NT2/D1 (cell line): ENCODE measurements at regions not wholly inside any gene's neighbourhood (a gene's known extent, or its start where the extent isn't known, plus 50 kb on each side); places are given as distances from the start of the nearest gene placed in this dataset.

Experiments
- SUZ12 ChIP-seq: IDR thresholded peaks from 2 replicates; pipeline ENCODE4 v1.6.1; 2011; ENCODE audit not compliant: insufficient read length, insufficient read depth; ENCODE audit errors: extremely low read depth
- YY1 ChIP-seq: IDR thresholded peaks from 2 replicates; pipeline ENCODE4 v1.6.1; 2011; ENCODE audit not compliant: insufficient read length, insufficient read depth
- ZNF274 ChIP-seq: IDR thresholded peaks from 2 replicates; pipeline ENCODE4 v1.6.1; 2011; ENCODE audit warnings: mild to moderate bottlenecking, low read depth, low read length

- TF ChIP-seq ZNF274 (no peak), SUZ12 (no peak), YY1 (no peak)
These were observed 318.0 kb downstream of the GPAM start for GRCh38 chr10:111865550-111865949.
